ENCODE measurements at regions not wholly inside any gene's neighbourhood (a gene's known extent, or its start where the extent isn't known, plus 50 kb on each side); places are given as distances from the start of the nearest gene placed in this dataset.

DNA sequence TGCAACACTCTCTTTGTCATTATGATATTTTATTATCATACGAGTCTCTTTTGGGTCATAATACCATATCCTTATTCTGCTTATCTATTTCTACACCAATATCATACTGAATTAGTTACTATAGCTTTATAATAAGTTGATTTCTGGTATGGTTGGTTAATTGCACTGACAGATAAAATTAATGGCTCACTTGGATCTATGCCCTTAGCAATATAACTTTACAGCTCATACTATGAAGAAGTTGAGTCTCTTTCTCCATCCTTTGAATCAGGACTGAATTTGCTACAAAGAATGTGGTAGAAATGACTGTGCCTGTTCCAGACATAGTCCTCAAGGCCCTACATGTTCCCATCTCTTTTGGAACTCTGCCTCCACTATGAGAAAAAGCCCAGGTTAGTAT lies 139.7 kb upstream of the DYRK2 start:
- ChIA-PET CTCF (no interaction called here), POLR2A (ENCODE audit: unreplicated experiment) (no interaction called here)
- no peak overlapping the region for H3K4me3 ChIP-seq

GRCh38 chr12:67509666-67510386 lies 138.7 kb upstream of the DYRK2 start:
- Histone ChIP-seq H3K79me2 (ENCODE audit: low read depth) (no peaks in the 10 kb centered on the region), H3K36me3 (ENCODE audit: low read depth) (no peaks in the 10 kb centered on the region), H3K27me3 (ENCODE audit: insufficient read depth, low read depth) (no peaks in the 10 kb centered on the region), H3K4me1 (replicated peaks; ENCODE audit: insufficient read depth) (peaks cover 2% of the 10 kb centered on the region; the same call in 1 of the 2 replicates), H3K27ac (no peak overlapping the region), H3K9me2 (ENCODE audit: insufficient read depth) (0 out of 2 replicates have a peak, but pooled peaks cover 4% of the 10 kb centered on the region), H3K4me2 (no peak overlapping the region), H3F3A (ENCODE audit: insufficient read depth, low read depth) (no peaks in the 10 kb centered on the region), H3K4me3 (no peak overlapping the region), H3K9me3 (ENCODE audit: insufficient read depth, low read depth) (no peaks in the 10 kb centered on the region), H4K20me1 (ENCODE audit: insufficient read depth) (no peaks in the 10 kb centered on the region), H2AFZ (no peak overlapping the region)
- CTCF ChIA-PET: no interaction called here
- POLR2A ChIA-PET (ENCODE audit: unreplicated experiment): no interaction called here
- intact Hi-C loops (cut with micrococcal nuclease; ENCODE audit: unreplicated experiment): no loop called here
- no peak for DNase-seq
- no peak for TF ChIP-seq CTCF (conservative IDR thresholded peaks at IDR 0.05)
- TF ChIP-seq EZH2 (IDR thresholded peaks at IDR 0.05; ENCODE audit: low read depth): no peak
- BruUV-seq (replicated peaks): no TSS peak

More for the DNA sequence above, 139.7 kb upstream of the DYRK2 start:
- Histone ChIP-seq H3K4me1 (replicated peaks; ENCODE audit: insufficient read depth) (no peaks in the 10 kb centered on the region), H3K27me3 (ENCODE audit: insufficient read depth, low read depth) (no peaks in the 10 kb centered on the region), H2AFZ (no peak overlapping the region), H4K20me1 (ENCODE audit: insufficient read depth) (no peaks in the 10 kb centered on the region), H3K9me2 (ENCODE audit: insufficient read depth) (0 out of 2 replicates have a peak, but pooled peaks cover 4% of the 10 kb centered on the region), H3K4me2 (no peak overlapping the region), H3K36me3 (ENCODE audit: low read depth) (no peaks in the 10 kb centered on the region), H3F3A (ENCODE audit: insufficient read depth, low read depth) (no peaks in the 10 kb centered on the region), H3K9me3 (ENCODE audit: insufficient read depth, low read depth) (no peaks in the 10 kb centered on the region), H3K27ac (no peak overlapping the region), H3K79me2 (ENCODE audit: low read depth) (no peaks in the 10 kb centered on the region)
- no peak for TF ChIP-seq CTCF (conservative IDR thresholded peaks at IDR 0.05)
- TF ChIP-seq EZH2 (IDR thresholded peaks at IDR 0.05; ENCODE audit: low read depth): no peak
- DNase-seq: no peak
- no TSS peak for BruUV-seq (replicated peaks)
- intact Hi-C loops (cut with micrococcal nuclease; ENCODE audit: unreplicated experiment): no loop called here

GRCh38 chr12:67512061-67512460 lies 136.5 kb upstream of the DYRK2 start:
- Histone ChIP-seq H2AFZ (no peak overlapping the region), H3K9me2 (ENCODE audit: insufficient read depth) (no peaks in the 10 kb centered on the region), H3K9me3 (ENCODE audit: insufficient read depth, low read depth) (no peaks in the 10 kb centered on the region), H3K36me3 (ENCODE audit: low read depth) (no peaks in the 10 kb centered on the region), H4K20me1 (ENCODE audit: insufficient read depth) (no peaks in the 10 kb centered on the region), H3K4me3 (no peak overlapping the region), H3K27me3 (ENCODE audit: insufficient read depth, low read depth) (no peaks in the 10 kb centered on the region), H3K4me2 (no peak overlapping the region), H3K27ac (peak overlapping the region; percentile 22; the same call in 1 of the 2 replicates), H3K4me1 (replicated peaks; ENCODE audit: insufficient read depth) (peaks cover 25% of the 10 kb centered on the region), H3K79me2 (ENCODE audit: low read depth) (no peaks in the 10 kb centered on the region), H3F3A (ENCODE audit: insufficient read depth, low read depth) (peaks cover 16% of the 10 kb centered on the region; the same call in 1 of the 2 replicates)
- CTCF ChIA-PET: no interaction called here
- TF ChIP-seq EZH2 (IDR thresholded peaks at IDR 0.05; ENCODE audit: low read depth) (no peak), CTCF (conservative IDR thresholded peaks at IDR 0.05) (no peak)
- intact Hi-C loops (cut with micrococcal nuclease; ENCODE audit: unreplicated experiment): no loop called here
- BruUV-seq (replicated peaks): no TSS peak
- DNase-seq: peak in 1 of 2 experiments; percentile 52
- POLR2A ChIA-PET (ENCODE audit: unreplicated experiment): interaction anchor here (0.5 to 0.7 kb wide), 2 partner anchors 140 to 498 kb away, joined by 3 to 8 read pairs; no protein-coding TSS in a partner anchor
